ENCODE measurements at regions not wholly inside any gene's neighbourhood (a gene's known extent, or its start where the extent isn't known, plus 50 kb on each side); places are given as distances from the start of the nearest gene placed in this dataset.

DNA sequence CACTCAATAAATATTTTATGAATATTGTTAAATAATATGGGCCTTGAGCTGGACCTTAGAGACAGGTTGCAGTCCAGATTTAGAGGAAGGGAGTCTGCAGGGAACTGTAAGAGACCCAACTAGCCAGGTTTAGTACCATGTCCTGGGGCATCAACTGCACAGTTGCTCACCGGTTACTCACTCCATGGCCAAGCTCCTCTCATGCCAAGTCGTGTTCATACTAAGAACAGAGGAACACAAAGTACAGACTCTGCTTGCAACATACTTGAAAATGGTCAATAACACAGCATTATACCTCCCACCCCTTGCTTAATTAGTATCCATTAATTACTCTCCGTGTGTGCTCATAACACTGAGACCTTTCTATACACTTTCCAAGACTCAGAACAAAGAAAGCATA lies 317.6 kb upstream of the PIK3R1 start:
- TF ChIP-seq, protein P1, sequence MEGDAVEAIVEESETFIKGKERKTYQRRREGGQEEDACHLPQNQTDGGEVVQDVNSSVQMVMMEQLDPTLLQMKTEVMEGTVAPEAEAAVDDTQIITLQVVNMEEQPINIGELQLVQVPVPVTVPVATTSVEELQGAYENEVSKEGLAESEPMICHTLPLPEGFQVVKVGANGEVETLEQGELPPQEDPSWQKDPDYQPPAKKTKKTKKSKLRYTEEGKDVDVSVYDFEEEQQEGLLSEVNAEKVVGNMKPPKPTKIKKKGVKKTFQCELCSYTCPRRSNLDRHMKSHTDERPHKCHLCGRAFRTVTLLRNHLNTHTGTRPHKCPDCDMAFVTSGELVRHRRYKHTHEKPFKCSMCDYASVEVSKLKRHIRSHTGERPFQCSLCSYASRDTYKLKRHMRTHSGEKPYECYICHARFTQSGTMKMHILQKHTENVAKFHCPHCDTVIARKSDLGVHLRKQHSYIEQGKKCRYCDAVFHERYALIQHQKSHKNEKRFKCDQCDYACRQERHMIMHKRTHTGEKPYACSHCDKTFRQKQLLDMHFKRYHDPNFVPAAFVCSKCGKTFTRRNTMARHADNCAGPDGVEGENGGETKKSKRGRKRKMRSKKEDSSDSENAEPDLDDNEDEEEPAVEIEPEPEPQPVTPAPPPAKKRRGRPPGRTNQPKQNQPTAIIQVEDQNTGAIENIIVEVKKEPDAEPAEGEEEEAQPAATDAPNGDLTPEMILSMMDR (IDR thresholded peaks at IDR 0.05; ENCODE audit: insufficient read depth, low read length, poor library complexity, severe bottlenecking), result no peak
- TF ChIP-seq EZH2phosphoT487 (conservative IDR thresholded peaks at IDR 0.05; ENCODE audit: low read length), result no peak
